ENCODE measurements at regions not wholly inside any gene's neighbourhood (a gene's known extent, or its start where the extent isn't known, plus 50 kb on each side); places are given as distances from the start of the nearest gene placed in this dataset.
"Not testable (repeated sequence)": the region's sequence is repeated elsewhere in the genome, so short reads cannot be mapped to it uniquely, and the experiment has no call there.

GRCh38 chr1:147079400-147080005 lies 92.8 kb downstream of the PRKAB2 start:
- no peak overlapping the region for H3K27ac ChIP-seq (ENCODE audit: low read depth, low read length)
- H3K36me3 ChIP-seq (ENCODE audit: control insufficient read depth, insufficient read depth, low read length): no peaks in the 10 kb centered on the region
- H3K9ac ChIP-seq (ENCODE audit: low read length): no peak overlapping the region
- H3K4me1 ChIP-seq (ENCODE audit: control insufficient read depth, insufficient read depth, low read length): peaks cover 4% of the 10 kb centered on the region
- peaks cover 32% of the 10 kb centered on the region for H3K27me3 ChIP-seq (ENCODE audit: control insufficient read depth, insufficient read depth, low read length)
- H3K4me3 ChIP-seq (ENCODE audit: low read length): peak overlapping the region; percentile 18

GRCh38 chr1:147078606-147079399 lies 93.5 kb downstream of the PRKAB2 start:
- Histone ChIP-seq H3K27ac (ENCODE audit: low read depth, low read length) (no peak overlapping the region), H3K9ac (ENCODE audit: low read length) (no peak overlapping the region), H3K4me1 (ENCODE audit: control insufficient read depth, insufficient read depth, low read length) (no peaks in the 10 kb centered on the region), H3K36me3 (ENCODE audit: control insufficient read depth, insufficient read depth, low read length) (no peaks in the 10 kb centered on the region), H3K4me3 (ENCODE audit: low read length) (no peak overlapping the region), H3K27me3 (ENCODE audit: control insufficient read depth, insufficient read depth, low read length) (peaks cover 32% of the 10 kb centered on the region)

- no peak overlapping the region for H3K4me3 ChIP-seq (ENCODE audit: low read length)
- no peak overlapping the region for H3K9ac ChIP-seq (ENCODE audit: low read length)
- H3K36me3 ChIP-seq (ENCODE audit: control insufficient read depth, insufficient read depth, low read length): no peaks in the 10 kb centered on the region
- peaks cover 32% of the 10 kb centered on the region for H3K27me3 ChIP-seq (ENCODE audit: control insufficient read depth, insufficient read depth, low read length)
- H3K4me1 ChIP-seq (ENCODE audit: control insufficient read depth, insufficient read depth, low read length): no peaks in the 10 kb centered on the region
- no peak overlapping the region for H3K27ac ChIP-seq (ENCODE audit: low read depth, low read length)
These were observed 94.2 kb downstream of the PRKAB2 start for GRCh38 chr1:147077936-147078605.

GRCh38 chr1:147077523-147077922 lies 94.7 kb downstream of the PRKAB2 start:
- H3K27me3 ChIP-seq (ENCODE audit: control insufficient read depth, insufficient read depth, low read length): peaks cover 32% of the 10 kb centered on the region
- no peak overlapping the region for H3K9ac ChIP-seq (ENCODE audit: low read length)
- no peak overlapping the region for H3K27ac ChIP-seq (ENCODE audit: low read depth, low read length)
- no peak overlapping the region for H3K4me3 ChIP-seq (ENCODE audit: low read length)
- H3K4me1 ChIP-seq (ENCODE audit: control insufficient read depth, insufficient read depth, low read length): no peaks in the 10 kb centered on the region
- no peaks in the 10 kb centered on the region for H3K36me3 ChIP-seq (ENCODE audit: control insufficient read depth, insufficient read depth, low read length)

- H3K27me3 ChIP-seq (ENCODE audit: control insufficient read depth, insufficient read depth, low read length): peaks cover 32% of the 10 kb centered on the region
- H3K36me3 ChIP-seq (ENCODE audit: control insufficient read depth, insufficient read depth, low read length): no peaks in the 10 kb centered on the region
- no peak overlapping the region for H3K9ac ChIP-seq (ENCODE audit: low read length)
- H3K4me1 ChIP-seq (ENCODE audit: control insufficient read depth, insufficient read depth, low read length): no peaks in the 10 kb centered on the region
- H3K27ac ChIP-seq (ENCODE audit: low read depth, low read length): no peak overlapping the region
- no peak overlapping the region for H3K4me3 ChIP-seq (ENCODE audit: low read length)
These were observed 95.2 kb downstream of the PRKAB2 start for GRCh38 chr1:147077081-147077480.

GRCh38 chr1:147076442-147076841 lies 95.8 kb downstream of the PRKAB2 start:
- H3K27me3 ChIP-seq (ENCODE audit: control insufficient read depth, insufficient read depth, low read length): peaks cover 31% of the 10 kb centered on the region
- no peaks in the 10 kb centered on the region for H3K4me1 ChIP-seq (ENCODE audit: control insufficient read depth, insufficient read depth, low read length)
- no peaks in the 10 kb centered on the region for H3K36me3 ChIP-seq (ENCODE audit: control insufficient read depth, insufficient read depth, low read length)

GRCh38 chr1:147072482-147073432 lies 99.5 kb downstream of the PRKAB2 start:
- Histone ChIP-seq H3K9ac (ENCODE audit: low read length) (no peak overlapping the region), H3K36me3 (ENCODE audit: control insufficient read depth, insufficient read depth, low read length) (no peaks in the 10 kb centered on the region), H3K4me3 (ENCODE audit: low read length) (peak overlapping the region; percentile 55), H3K4me1 (ENCODE audit: control insufficient read depth, insufficient read depth, low read length) (no peaks in the 10 kb centered on the region), H3K27ac (ENCODE audit: low read depth, low read length) (no peak overlapping the region), H3K27me3 (ENCODE audit: control insufficient read depth, insufficient read depth, low read length) (peaks cover 6% of the 10 kb centered on the region)

More at GRCh38 chr1:147076442-147076841, 95.8 kb downstream of the PRKAB2 start:
- H3K27ac ChIP-seq (ENCODE audit: low read depth, low read length): no peak overlapping the region
- H3K9ac ChIP-seq (ENCODE audit: low read length): no peak overlapping the region
- no peak overlapping the region for H3K4me3 ChIP-seq (ENCODE audit: low read length)

GRCh38 chr1:147071142-147071541 lies 101.1 kb downstream of the PRKAB2 start:
- no peak overlapping the region for H3K9ac ChIP-seq (ENCODE audit: low read length)
- no peaks in the 10 kb centered on the region for H3K4me1 ChIP-seq (ENCODE audit: control insufficient read depth, insufficient read depth, low read length)
- H3K36me3 ChIP-seq (ENCODE audit: control insufficient read depth, insufficient read depth, low read length): no peaks in the 10 kb centered on the region
- H3K4me3 ChIP-seq (ENCODE audit: low read length): no peak overlapping the region
- no peak overlapping the region for H3K27ac ChIP-seq (ENCODE audit: low read depth, low read length)
- no peaks in the 10 kb centered on the region for H3K27me3 ChIP-seq (ENCODE audit: control insufficient read depth, insufficient read depth, low read length)

- Histone ChIP-seq H3K9ac (ENCODE audit: low read length) (no peak overlapping the region), H3K4me1 (ENCODE audit: control insufficient read depth, insufficient read depth, low read length) (no peaks in the 10 kb centered on the region), H3K4me3 (ENCODE audit: low read length) (no peak overlapping the region), H3K36me3 (ENCODE audit: control insufficient read depth, insufficient read depth, low read length) (no peaks in the 10 kb centered on the region), H3K27me3 (ENCODE audit: control insufficient read depth, insufficient read depth, low read length) (no peaks in the 10 kb centered on the region), H3K27ac (ENCODE audit: low read depth, low read length) (no peak overlapping the region)
These were observed 109.3 kb downstream of the PRKAB2 start for GRCh38 chr1:147062956-147063355.

- not testable (repeated sequence) for H3K4me1 ChIP-seq (ENCODE audit: control insufficient read depth, insufficient read depth, low read length); H3K27me3 ChIP-seq (ENCODE audit: control insufficient read depth, insufficient read depth, low read length); H3K27ac ChIP-seq (ENCODE audit: low read depth, low read length); H3K36me3 ChIP-seq (ENCODE audit: control insufficient read depth, insufficient read depth, low read length); H3K9ac ChIP-seq (ENCODE audit: low read length); H3K4me3 ChIP-seq (ENCODE audit: low read length)
These were observed 110.4 kb downstream of the PRKAB2 start for GRCh38 chr1:147061880-147062279.

- H3K4me3 ChIP-seq (ENCODE audit: low read length): no peak overlapping the region
- H3K36me3 ChIP-seq (ENCODE audit: control insufficient read depth, insufficient read depth, low read length): no peaks in the 10 kb centered on the region
- H3K27ac ChIP-seq (ENCODE audit: low read depth, low read length): no peak overlapping the region
- no peaks in the 10 kb centered on the region for H3K27me3 ChIP-seq (ENCODE audit: control insufficient read depth, insufficient read depth, low read length)
- H3K9ac ChIP-seq (ENCODE audit: low read length): no peak overlapping the region
- no peaks in the 10 kb centered on the region for H3K4me1 ChIP-seq (ENCODE audit: control insufficient read depth, insufficient read depth, low read length)
These were observed 115.1 kb downstream of the NBPF12 start for GRCh38 chr1:147053269-147053668.

- Histone ChIP-seq H3K4me1 (ENCODE audit: control insufficient read depth, insufficient read depth, low read length) (no peaks in the 10 kb centered on the region), H3K4me3 (ENCODE audit: low read length) (no peak overlapping the region), H3K27me3 (ENCODE audit: control insufficient read depth, insufficient read depth, low read length) (no peaks in the 10 kb centered on the region), H3K27ac (ENCODE audit: low read depth, low read length) (no peak overlapping the region), H3K9ac (ENCODE audit: low read length) (no peak overlapping the region), H3K36me3 (ENCODE audit: control insufficient read depth, insufficient read depth, low read length) (no peaks in the 10 kb centered on the region)
These were observed 114.6 kb downstream of the NBPF12 start for GRCh38 chr1:147052677-147053076.
